ENCODE measurements at regions not wholly inside any gene's neighbourhood (a gene's known extent, or its start where the extent isn't known, plus 50 kb on each side); places are given as distances from the start of the nearest gene placed in this dataset.

DNA sequence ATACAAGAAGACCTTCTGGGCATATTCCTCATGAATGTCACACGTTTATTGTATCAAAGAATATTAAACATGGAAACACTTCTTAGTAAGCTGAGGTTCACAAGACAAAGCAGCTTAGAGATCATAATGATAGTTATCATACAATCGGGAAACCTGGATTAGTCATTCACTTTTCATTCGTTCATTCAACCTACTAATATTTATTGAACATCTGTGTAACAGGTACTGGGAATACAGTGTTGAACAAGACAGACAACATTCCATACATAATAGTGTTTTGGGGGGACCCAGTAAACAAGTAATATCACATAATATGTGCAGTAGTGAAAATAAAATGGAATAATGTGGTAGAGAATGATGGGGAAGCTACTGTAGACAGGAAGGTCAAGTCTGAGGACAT, 100.6 kb upstream of the GRIP1 start:
- Mint-ChIP-seq H3K27me3 (ENCODE audit: unreplicated experiment) (no peaks in the 10 kb centered on the region), H3K27ac (ENCODE audit: unreplicated experiment) (no peak overlapping the region), H3K4me3 (ENCODE audit: unreplicated experiment) (no peak overlapping the region), H3K36me3 (ENCODE audit: unreplicated experiment) (peaks cover 6% of the 10 kb centered on the region), H3K4me1 (ENCODE audit: low read depth, unreplicated experiment) (peaks cover 27% of the 10 kb centered on the region), H3K9me3 (ENCODE audit: unreplicated experiment) (no peaks in the 10 kb centered on the region)
- TF ChIP-seq, protein P1, sequence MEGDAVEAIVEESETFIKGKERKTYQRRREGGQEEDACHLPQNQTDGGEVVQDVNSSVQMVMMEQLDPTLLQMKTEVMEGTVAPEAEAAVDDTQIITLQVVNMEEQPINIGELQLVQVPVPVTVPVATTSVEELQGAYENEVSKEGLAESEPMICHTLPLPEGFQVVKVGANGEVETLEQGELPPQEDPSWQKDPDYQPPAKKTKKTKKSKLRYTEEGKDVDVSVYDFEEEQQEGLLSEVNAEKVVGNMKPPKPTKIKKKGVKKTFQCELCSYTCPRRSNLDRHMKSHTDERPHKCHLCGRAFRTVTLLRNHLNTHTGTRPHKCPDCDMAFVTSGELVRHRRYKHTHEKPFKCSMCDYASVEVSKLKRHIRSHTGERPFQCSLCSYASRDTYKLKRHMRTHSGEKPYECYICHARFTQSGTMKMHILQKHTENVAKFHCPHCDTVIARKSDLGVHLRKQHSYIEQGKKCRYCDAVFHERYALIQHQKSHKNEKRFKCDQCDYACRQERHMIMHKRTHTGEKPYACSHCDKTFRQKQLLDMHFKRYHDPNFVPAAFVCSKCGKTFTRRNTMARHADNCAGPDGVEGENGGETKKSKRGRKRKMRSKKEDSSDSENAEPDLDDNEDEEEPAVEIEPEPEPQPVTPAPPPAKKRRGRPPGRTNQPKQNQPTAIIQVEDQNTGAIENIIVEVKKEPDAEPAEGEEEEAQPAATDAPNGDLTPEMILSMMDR (IDR thresholded peaks at IDR 0.05; ENCODE audit: partially characterized antibody, unreplicated experiment): no peak
- DNase-seq: no peak

GRCh38 chr12:66786531-66787308, 107.8 kb upstream of the GRIP1 start:
- H3K9me3 Mint-ChIP-seq (ENCODE audit: unreplicated experiment): no peaks in the 10 kb centered on the region
- TF ChIP-seq, protein P1 (IDR thresholded peaks at IDR 0.05; ENCODE audit: partially characterized antibody, unreplicated experiment): no peak
- peaks cover 9% of the 10 kb centered on the region for H3K4me1 Mint-ChIP-seq (ENCODE audit: low read depth, unreplicated experiment)
- no peaks in the 10 kb centered on the region for H3K36me3 Mint-ChIP-seq (ENCODE audit: unreplicated experiment)
- no peak for DNase-seq
- H3K4me3 Mint-ChIP-seq (ENCODE audit: unreplicated experiment): no peak overlapping the region
- H3K27ac Mint-ChIP-seq (ENCODE audit: unreplicated experiment): no peak overlapping the region
- no peaks in the 10 kb centered on the region for H3K27me3 Mint-ChIP-seq (ENCODE audit: unreplicated experiment)

DNA sequence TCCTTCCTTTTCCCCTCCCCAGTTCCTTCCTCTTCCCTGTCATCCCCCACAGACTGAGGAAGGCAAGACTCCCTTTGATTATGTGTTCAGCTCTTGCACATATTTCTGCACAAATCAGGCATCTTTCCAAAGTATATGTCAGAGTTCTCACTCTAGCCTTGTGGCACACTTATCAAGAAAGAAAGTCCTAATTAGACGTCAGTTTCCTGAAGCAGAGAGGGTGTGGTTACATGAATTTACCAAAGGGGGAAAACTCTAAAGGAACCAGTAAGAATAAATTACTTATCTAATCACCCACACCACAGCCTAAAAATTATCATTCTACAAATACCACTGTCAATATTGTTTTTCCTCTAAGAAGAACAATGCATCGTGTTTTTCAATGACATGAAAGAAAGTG, 120.7 kb upstream of the GRIP1 start:
- TF ChIP-seq, protein P1 (IDR thresholded peaks at IDR 0.05; ENCODE audit: partially characterized antibody, unreplicated experiment): peak; percentile 35

GRCh38 chr12:66800046-66800445, 121.2 kb upstream of the GRIP1 start:
- peaks cover 30% of the 10 kb centered on the region for H3K4me1 Mint-ChIP-seq (ENCODE audit: low read depth, unreplicated experiment)
- TF ChIP-seq, protein P1 (IDR thresholded peaks at IDR 0.05; ENCODE audit: partially characterized antibody, unreplicated experiment): no peak
- no peaks in the 10 kb centered on the region for H3K36me3 Mint-ChIP-seq (ENCODE audit: unreplicated experiment)
- H3K4me3 Mint-ChIP-seq (ENCODE audit: unreplicated experiment): peak overlapping the region; percentile 53
- peaks cover 11% of the 10 kb centered on the region for H3K9me3 Mint-ChIP-seq (ENCODE audit: unreplicated experiment)
- no peak for DNase-seq
- H3K27ac Mint-ChIP-seq (ENCODE audit: unreplicated experiment): no peak overlapping the region
- peaks cover 4% of the 10 kb centered on the region for H3K27me3 Mint-ChIP-seq (ENCODE audit: unreplicated experiment)

More for the DNA sequence above, 120.7 kb upstream of the GRIP1 start:
- Mint-ChIP-seq H3K27me3 (ENCODE audit: unreplicated experiment) (peaks cover 2% of the 10 kb centered on the region), H3K27ac (ENCODE audit: unreplicated experiment) (no peak overlapping the region), H3K4me1 (ENCODE audit: low read depth, unreplicated experiment) (peaks cover 29% of the 10 kb centered on the region), H3K9me3 (ENCODE audit: unreplicated experiment) (peaks cover 8% of the 10 kb centered on the region), H3K4me3 (ENCODE audit: unreplicated experiment) (peak overlapping the region; percentile 62), H3K36me3 (ENCODE audit: unreplicated experiment) (no peaks in the 10 kb centered on the region)
- no peak for DNase-seq

DNA sequence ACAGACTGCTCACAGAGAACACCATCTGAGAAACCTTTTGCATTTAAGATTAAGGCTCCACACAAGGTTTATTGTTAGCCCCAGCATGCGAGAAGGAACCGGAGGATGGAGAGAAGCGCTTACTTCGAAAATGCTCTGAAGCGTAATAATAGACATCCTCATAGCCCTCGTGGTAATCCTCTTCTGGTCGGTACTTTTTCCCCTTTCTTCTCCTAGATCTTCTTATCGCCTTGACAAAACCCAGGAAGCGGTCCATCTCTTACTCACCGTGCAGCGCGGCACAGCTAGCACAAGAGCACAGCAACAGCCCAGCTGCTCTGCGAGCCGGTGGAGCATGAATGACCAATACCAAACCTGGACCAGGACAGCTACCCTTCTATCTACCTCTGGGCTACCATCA, 125.1 kb upstream of the GRIP1 start:
- H3K27me3 Mint-ChIP-seq (ENCODE audit: unreplicated experiment): peaks cover 7% of the 10 kb centered on the region
- H3K4me3 Mint-ChIP-seq (ENCODE audit: unreplicated experiment): peak overlapping the region; percentile 98
- peak overlapping the region; percentile 100 for H3K27ac Mint-ChIP-seq (ENCODE audit: unreplicated experiment)
- TF ChIP-seq, protein P1 (IDR thresholded peaks at IDR 0.05; ENCODE audit: partially characterized antibody, unreplicated experiment): no peak
- no peaks in the 10 kb centered on the region for H3K36me3 Mint-ChIP-seq (ENCODE audit: unreplicated experiment)
- DNase-seq: peak; percentile 51
- H3K9me3 Mint-ChIP-seq (ENCODE audit: unreplicated experiment): peaks cover 17% of the 10 kb centered on the region
- peaks cover 52% of the 10 kb centered on the region for H3K4me1 Mint-ChIP-seq (ENCODE audit: low read depth, unreplicated experiment)
